NCI-H2081 treated with DMSO at 0.1 percent for 48 hours (cell line): ENCODE measurements at regions not wholly inside any gene's neighbourhood (a gene's known extent, or its start where the extent isn't known, plus 50 kb on each side); places are given as distances from the start of the nearest gene placed in this dataset.

ENCODE experiments used
- DNase-seq: peaks from one replicate; lab custom pipeline; 2025; lab: John Stamatoyannopoulos, UW

DNA sequence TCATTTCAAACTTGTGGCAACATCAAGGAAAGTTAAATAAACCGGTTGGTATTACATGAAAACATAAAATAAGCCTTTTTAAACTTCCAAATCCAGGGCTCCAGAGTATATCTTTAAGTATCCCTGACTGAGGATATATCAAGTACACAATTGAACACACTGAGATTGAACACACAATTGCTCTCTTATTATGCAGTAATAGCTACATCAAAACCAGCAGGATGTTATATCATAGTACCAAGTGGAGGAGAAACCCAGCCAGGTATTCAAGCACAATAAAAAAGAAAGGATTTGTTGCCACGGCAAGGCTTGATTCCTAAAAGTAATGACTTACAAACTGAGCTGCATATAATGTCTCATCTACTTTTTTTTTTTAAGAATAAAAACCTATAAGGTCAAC is 605.8 kb downstream of the SPOCK3 start:
- no peak for DNase-seq

- DNase-seq = no peak
These were observed 598.9 kb downstream of the SPOCK3 start for GRCh38 chr4:166635367-166635766.

DNA sequence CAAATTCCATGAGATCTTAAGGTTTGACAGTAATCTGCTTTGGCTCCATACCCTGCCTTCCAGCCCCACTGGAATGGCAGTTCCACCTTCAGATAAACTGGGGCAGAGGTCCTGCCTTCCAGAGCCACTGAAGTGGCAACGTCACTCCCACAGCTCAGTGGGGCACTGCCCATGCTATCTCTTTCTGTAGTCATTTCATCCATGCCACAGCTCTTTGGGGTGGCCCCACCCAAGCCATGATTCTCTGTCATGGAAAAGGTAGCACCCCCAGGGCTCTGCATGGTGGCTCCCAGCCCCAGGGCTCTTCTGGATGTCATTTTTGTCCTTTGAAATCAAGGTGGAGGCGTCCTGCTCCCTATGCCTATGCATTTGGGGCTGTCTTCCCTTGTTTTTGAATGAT is 596.5 kb downstream of the SPOCK3 start:
- DNase-seq = no peak

GRCh38 chr4:166655231-166655630 is 579.1 kb downstream of the SPOCK3 start:
- DNase-seq = no peak

- no peak for DNase-seq
These were observed 578.6 kb downstream of the SPOCK3 start for GRCh38 chr4:166655705-166656104.

DNA sequence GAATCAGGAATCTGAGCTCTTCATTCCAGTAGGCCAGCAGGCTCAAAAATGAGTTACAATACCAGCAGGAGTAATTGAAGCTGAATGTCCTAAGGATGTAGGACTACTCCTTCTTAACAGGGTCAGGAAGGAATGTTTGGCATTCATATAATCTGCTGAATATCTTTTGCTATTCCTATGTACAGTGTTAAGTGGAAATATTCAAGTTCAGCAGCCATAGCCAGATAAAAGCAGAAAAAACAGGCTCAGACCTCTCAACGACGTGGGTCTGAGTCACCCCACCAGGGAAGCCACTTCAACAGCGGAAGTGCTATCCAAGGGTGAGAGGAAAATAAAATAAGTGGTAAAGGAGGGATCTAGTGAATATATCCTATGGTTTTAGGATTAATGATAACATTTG is 577.0 kb downstream of the SPOCK3 start:
- DNase-seq = no peak

GRCh38 chr4:166658585-166658984 is 575.7 kb downstream of the SPOCK3 start:
- no peak for DNase-seq

GRCh38 chr4:166662266-166662843 is 571.9 kb downstream of the SPOCK3 start:
- no peak for DNase-seq

GRCh38 chr4:166670341-166670740 is 564.0 kb downstream of the SPOCK3 start:
- no peak for DNase-seq

- no peak for DNase-seq
These were observed 560.4 kb downstream of the SPOCK3 start for GRCh38 chr4:166673911-166674310.

DNA sequence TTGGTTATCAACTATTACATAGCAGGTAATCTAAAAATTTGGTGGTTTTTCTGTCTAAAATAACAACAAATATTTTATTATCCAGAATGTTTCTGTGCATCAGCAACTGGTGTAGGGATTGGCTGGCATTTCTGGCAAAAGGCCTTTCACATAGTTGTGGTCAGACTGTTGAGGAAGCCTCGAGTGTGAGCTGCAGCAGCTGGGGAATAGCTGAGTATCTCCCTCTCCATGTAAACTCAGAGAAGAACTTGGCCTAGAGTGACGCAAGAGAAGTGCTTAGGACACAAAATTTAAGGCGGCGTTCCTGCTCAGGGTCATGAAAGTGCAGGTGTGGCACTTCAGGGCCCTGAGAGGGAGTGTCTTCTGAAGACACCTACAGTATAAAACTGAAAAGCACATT is 558.9 kb downstream of the SPOCK3 start:
- DNase-seq = no peak

DNA sequence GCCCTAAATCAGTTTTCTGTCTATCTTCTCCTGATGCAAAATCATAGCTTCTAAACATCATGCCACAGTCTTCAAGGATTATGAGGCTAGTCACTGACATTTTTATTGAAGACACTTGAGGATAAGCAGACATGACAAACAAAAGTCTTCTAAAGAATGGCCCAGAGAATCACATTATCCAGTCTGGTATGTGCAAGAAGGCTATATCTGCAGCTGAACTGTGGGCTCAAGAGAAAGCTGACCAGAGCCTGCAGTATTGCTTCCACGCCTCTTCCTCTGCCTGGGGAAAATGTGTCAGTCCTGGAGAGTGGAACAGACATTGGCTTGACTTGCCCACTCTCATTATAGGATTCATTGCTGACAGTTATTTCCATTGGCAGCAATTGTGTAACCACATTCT is 553.5 kb downstream of the SPOCK3 start:
- DNase-seq = no peak

DNA sequence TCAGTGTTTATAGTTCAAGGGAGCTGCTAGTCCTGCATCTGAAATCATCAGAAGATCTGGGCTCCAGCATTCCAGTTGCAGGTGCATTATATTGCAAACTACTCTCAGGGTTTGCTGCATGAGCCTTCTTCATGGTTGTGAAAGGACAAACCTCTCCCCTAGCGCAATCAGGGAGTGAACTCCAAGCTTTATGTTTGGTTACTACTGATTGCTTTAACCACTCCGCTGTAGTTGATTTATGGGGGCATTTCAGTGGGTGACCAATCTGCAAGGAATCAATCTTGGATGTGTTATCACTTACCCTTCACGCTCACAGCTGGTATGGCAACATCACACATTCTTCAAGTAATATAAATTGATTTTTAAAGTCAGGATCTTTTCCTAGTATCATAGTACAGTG is 552.1 kb downstream of the SPOCK3 start:
- DNase-seq = no peak
